ENCODE measurements at regions not wholly inside any gene's neighbourhood (a gene's known extent, or its start where the extent isn't known, plus 50 kb on each side); places are given as distances from the start of the nearest gene placed in this dataset.
"Not testable (repeated sequence)": the region's sequence is repeated elsewhere in the genome, so short reads cannot be mapped to it uniquely, and the experiment has no call there.

- DNase-seq = no peak
Measured at GRCh38 chr14:44453433-44454171, 53.5 kb downstream of the FSCB start.

- DNase-seq = not testable (repeated sequence)
Measured at GRCh38 chr14:44450232-44450631, 56.9 kb downstream of the FSCB start.

GRCh38 chr14:44449680-44450079 lies 57.4 kb downstream of the FSCB start:
- no peak for DNase-seq

- DNase-seq = no peak
Measured at GRCh38 chr14:44448951-44449358, 58.1 kb downstream of the FSCB start.

- no peak for DNase-seq
Measured at GRCh38 chr14:44446965-44447364, 60.1 kb downstream of the FSCB start.

- no peak for DNase-seq
Measured at GRCh38 chr14:44444454-44444853, 62.6 kb downstream of the FSCB start.

GRCh38 chr14:44438936-44439335 lies 68.1 kb downstream of the FSCB start:
- no peak for DNase-seq

- DNase-seq = no peak
Measured at GRCh38 chr14:44438221-44438620, 68.9 kb downstream of the FSCB start.

GRCh38 chr14:44436458-44436857 lies 70.6 kb downstream of the FSCB start:
- no peak for DNase-seq

- DNase-seq = no peak
Measured at GRCh38 chr14:44428231-44428945, 78.7 kb downstream of the FSCB start.

GRCh38 chr14:44422699-44423098 lies 84.4 kb downstream of the FSCB start:
- DNase-seq = no peak

GRCh38 chr14:44420226-44420625 lies 86.9 kb downstream of the FSCB start:
- DNase-seq = no peak

GRCh38 chr14:44418856-44419255 lies 88.2 kb downstream of the FSCB start:
- no peak for DNase-seq

GRCh38 chr14:44417809-44418208 lies 89.3 kb downstream of the FSCB start:
- no peak for DNase-seq

- DNase-seq = no peak
Measured at GRCh38 chr14:44414646-44415045, 92.4 kb downstream of the FSCB start.

- no peak for DNase-seq
Measured at GRCh38 chr14:44412858-44413569, 94.1 kb downstream of the FSCB start.

GRCh38 chr14:44405011-44405486 lies 102.0 kb downstream of the FSCB start:
- no peak for DNase-seq

- DNase-seq = no peak
Measured at GRCh38 chr14:44404599-44404998, 102.5 kb downstream of the FSCB start.

- no peak for DNase-seq
Measured at GRCh38 chr14:44404036-44404435, 103.0 kb downstream of the FSCB start.

- DNase-seq = no peak
Measured at GRCh38 chr14:44403193-44403592, 103.9 kb downstream of the FSCB start.

- DNase-seq = no peak
Measured at GRCh38 chr14:44396226-44396625, 110.9 kb downstream of the FSCB start.

- no peak for DNase-seq
Measured at GRCh38 chr14:44392984-44393383, 114.1 kb downstream of the FSCB start.

GRCh38 chr14:44388306-44388705 lies 118.8 kb downstream of the FSCB start:
- no peak for DNase-seq

- DNase-seq = no peak
Measured at GRCh38 chr14:44385906-44386305, 121.2 kb downstream of the FSCB start.

All from stimulated activated CD4-positive, alpha-beta T cell treated with anti-CD3 and anti-CD28 coated beads, Interleukin-4, amount 100 ng/mL, for 1 hour (primary cell).